ENCODE measurements at regions not wholly inside any gene's neighbourhood (a gene's known extent, or its start where the extent isn't known, plus 50 kb on each side); places are given as distances from the start of the nearest gene placed in this dataset.

DNA sequence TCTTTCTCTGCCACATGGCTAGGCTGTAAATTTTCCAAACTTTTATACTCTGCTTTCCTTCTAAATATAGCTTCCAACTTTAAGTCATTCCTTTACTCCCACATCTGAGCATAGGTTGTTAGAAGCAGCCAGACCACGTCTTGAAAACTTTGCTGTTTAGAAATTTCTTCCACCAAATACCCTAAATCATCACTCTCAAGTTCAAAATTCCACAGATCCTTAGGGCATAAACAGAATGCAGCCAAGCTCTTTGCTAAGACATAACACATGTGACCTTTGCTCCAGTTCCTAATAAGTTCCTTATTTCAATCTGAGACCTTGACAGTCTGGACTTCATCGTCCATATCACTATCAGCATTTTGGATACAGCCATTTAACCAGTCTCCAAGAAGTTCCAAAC is 749.9 kb downstream of the METTL15 start:
- H3K4me3 ChIP-seq, result no peak overlapping the region
- no peaks in the 10 kb centered on the region for H3K27me3 ChIP-seq
- in situ Hi-C loops (cut with MboI; ENCODE audit: low sequenced_read_pairs in 4 of 4), result no loop called here
- no peak for DNase-seq
- no peak for ATAC-seq
- H3K27ac ChIP-seq, result no peak overlapping the region
- H3K4me1 ChIP-seq, result no peaks in the 10 kb centered on the region
- no peaks in the 10 kb centered on the region for H3K9me3 ChIP-seq
- H3K36me3 ChIP-seq, result no peaks in the 10 kb centered on the region
- TF ChIP-seq, protein P1, sequence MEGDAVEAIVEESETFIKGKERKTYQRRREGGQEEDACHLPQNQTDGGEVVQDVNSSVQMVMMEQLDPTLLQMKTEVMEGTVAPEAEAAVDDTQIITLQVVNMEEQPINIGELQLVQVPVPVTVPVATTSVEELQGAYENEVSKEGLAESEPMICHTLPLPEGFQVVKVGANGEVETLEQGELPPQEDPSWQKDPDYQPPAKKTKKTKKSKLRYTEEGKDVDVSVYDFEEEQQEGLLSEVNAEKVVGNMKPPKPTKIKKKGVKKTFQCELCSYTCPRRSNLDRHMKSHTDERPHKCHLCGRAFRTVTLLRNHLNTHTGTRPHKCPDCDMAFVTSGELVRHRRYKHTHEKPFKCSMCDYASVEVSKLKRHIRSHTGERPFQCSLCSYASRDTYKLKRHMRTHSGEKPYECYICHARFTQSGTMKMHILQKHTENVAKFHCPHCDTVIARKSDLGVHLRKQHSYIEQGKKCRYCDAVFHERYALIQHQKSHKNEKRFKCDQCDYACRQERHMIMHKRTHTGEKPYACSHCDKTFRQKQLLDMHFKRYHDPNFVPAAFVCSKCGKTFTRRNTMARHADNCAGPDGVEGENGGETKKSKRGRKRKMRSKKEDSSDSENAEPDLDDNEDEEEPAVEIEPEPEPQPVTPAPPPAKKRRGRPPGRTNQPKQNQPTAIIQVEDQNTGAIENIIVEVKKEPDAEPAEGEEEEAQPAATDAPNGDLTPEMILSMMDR (IDR thresholded peaks at IDR 0.05 in 4 of 5, conservative IDR thresholded peaks at IDR 0.05 in 1 of 5), result no peak
- TF ChIP-seq POLR2A (IDR thresholded peaks at IDR 0.05), result no peak
- intact Hi-C loops (cut with DNase I; ENCODE audit: low total_unique reads), result no loop called here

DNA sequence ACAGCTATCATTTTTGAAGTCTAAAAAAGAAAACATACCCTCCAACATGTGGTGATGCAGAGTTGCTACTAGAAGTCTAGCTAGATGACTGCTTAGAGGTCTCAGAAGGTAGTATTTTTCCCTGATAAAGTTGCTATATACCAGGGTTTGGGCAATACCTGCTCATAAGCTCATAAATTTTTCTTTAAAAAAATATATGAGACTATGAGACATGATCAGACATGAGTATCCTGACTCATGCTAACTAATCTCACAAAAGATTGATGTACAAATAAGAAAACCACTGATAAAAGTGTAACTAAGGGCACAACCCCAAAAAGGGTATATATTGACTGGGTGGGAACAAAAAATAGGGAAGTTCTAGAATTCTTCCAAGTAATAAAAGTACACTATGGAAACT is 740.9 kb downstream of the METTL15 start:
- TF ChIP-seq, protein P1 (IDR thresholded peaks at IDR 0.05 in 4 of 5, conservative IDR thresholded peaks at IDR 0.05 in 1 of 5), result no peak
- no peak for TF ChIP-seq POLR2A (IDR thresholded peaks at IDR 0.05)
- no peak for ATAC-seq
- intact Hi-C loops (cut with DNase I; ENCODE audit: low total_unique reads), result no loop called here

DNA sequence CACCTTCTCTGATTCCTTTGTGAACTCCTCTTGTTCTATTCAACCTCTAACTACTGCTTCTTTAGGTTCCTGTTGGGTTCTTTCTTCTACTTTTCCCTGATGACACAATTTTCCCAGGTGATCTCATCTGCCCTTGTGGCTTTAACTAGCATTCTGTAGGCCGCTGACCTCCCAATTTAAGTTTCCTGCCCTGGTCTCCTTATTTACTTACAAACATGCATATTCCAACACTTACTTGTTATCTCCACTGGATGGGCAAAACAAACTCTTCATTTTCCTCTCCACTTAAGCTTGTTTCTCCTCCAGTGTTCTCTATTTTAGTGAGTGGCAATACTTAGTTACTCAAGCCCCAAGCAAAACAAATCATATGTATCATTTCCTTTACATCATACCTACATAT is 734.5 kb downstream of the METTL15 start:
- no peak overlapping the region for H3K4me3 ChIP-seq
- H3K27ac ChIP-seq, result no peak overlapping the region
- H3K36me3 ChIP-seq, result no peaks in the 10 kb centered on the region
- in situ Hi-C loops (cut with MboI; ENCODE audit: low sequenced_read_pairs in 4 of 4) (loop anchor here in 1 of 4 donors (25.0 kb wide), 1 partner anchor 105 kb away; no protein-coding TSS in a partner anchor), intact Hi-C loops (cut with DNase I; ENCODE audit: low total_unique reads) (no loop called here)
- TF ChIP-seq, protein P1 (IDR thresholded peaks at IDR 0.05 in 4 of 5, conservative IDR thresholded peaks at IDR 0.05 in 1 of 5), result no peak
- no peak for TF ChIP-seq POLR2A (IDR thresholded peaks at IDR 0.05)
- ATAC-seq (no peak), DNase-seq (no peak)
- H3K4me1 ChIP-seq, result no peaks in the 10 kb centered on the region
- H3K27me3 ChIP-seq, result no peaks in the 10 kb centered on the region
- no peaks in the 10 kb centered on the region for H3K9me3 ChIP-seq

More for the DNA sequence above, 740.9 kb downstream of the METTL15 start:
- in situ Hi-C loops (cut with MboI; ENCODE audit: low sequenced_read_pairs in 4 of 4), result loop anchor here in 1 of 4 donors (25.0 kb wide), 1 partner anchor 112 kb away; no protein-coding TSS in a partner anchor
- Histone ChIP-seq H3K9me3 (no peaks in the 10 kb centered on the region), H3K4me1 (no peaks in the 10 kb centered on the region), H3K27me3 (no peaks in the 10 kb centered on the region), H3K27ac (no peak overlapping the region), H3K4me3 (no peak overlapping the region), H3K36me3 (no peaks in the 10 kb centered on the region)
- DNase-seq, result no peak

DNA sequence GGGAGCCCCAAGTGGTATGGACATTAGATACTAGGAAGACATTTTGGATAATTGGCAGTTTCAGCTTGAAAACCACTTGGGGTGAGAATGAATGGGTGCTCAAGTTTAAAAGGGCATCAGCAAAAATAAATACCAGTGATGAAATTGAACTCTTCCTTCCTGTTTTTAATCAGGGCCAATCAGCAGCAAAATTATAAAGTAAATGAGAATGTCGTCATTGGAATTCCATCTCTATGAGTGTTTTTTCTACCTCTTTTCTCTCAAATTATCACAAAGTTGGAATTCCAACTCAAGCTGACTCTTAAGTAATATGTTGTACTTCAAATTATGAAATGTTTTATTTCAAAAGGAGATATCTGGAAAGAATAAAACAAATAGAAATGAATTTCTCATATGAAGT is 730.6 kb downstream of the METTL15 start:
- TF ChIP-seq, protein P1 (IDR thresholded peaks at IDR 0.05 in 4 of 5, conservative IDR thresholded peaks at IDR 0.05 in 1 of 5), result no peak
- no peak for TF ChIP-seq POLR2A (IDR thresholded peaks at IDR 0.05)
- DNase-seq, result no peak

DNA sequence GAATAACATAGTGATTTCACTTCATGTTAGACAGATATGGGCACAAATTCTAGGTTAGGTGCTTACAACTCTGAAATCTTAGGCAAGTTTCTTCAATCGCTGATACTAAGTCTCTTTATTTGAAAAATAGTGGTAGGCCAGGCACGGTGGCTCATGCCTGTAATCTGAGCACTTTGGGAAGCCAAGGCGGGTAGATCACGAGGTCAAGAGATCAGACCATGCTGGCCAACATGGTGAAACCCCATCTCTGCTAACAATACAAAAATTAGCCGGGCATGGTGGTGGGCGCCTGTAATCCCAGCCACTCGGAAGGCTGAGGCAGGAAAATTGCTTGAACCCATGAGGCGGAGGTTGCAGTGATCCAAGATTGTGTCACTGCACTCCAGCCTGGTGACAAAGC is 729.4 kb downstream of the METTL15 start:
- intact Hi-C loops (cut with DNase I; ENCODE audit: low total_unique reads) (no loop called here), in situ Hi-C loops (cut with MboI; ENCODE audit: low sequenced_read_pairs in 4 of 4) (loop anchor here in 1 of 4 donors (25.0 kb wide), 1 partner anchor 100 kb away; no protein-coding TSS in a partner anchor)
- Histone ChIP-seq H3K36me3 (no peaks in the 10 kb centered on the region), H3K4me1 (no peaks in the 10 kb centered on the region), H3K27ac (no peak overlapping the region), H3K4me3 (no peak overlapping the region), H3K27me3 (no peaks in the 10 kb centered on the region), H3K9me3 (no peaks in the 10 kb centered on the region)
- TF ChIP-seq, protein P1 (IDR thresholded peaks at IDR 0.05 in 4 of 5, conservative IDR thresholded peaks at IDR 0.05 in 1 of 5), result no peak
- TF ChIP-seq POLR2A (IDR thresholded peaks at IDR 0.05), result no peak
- ATAC-seq (no peak), DNase-seq (no peak)

More for the DNA sequence above, 730.6 kb downstream of the METTL15 start:
- ATAC-seq, result no peak
- Histone ChIP-seq H3K4me1 (no peaks in the 10 kb centered on the region), H3K36me3 (no peaks in the 10 kb centered on the region), H3K4me3 (no peak overlapping the region), H3K27ac (no peak overlapping the region), H3K9me3 (no peaks in the 10 kb centered on the region), H3K27me3 (no peaks in the 10 kb centered on the region)
- intact Hi-C loops (cut with DNase I; ENCODE audit: low total_unique reads) (no loop called here), in situ Hi-C loops (cut with MboI; ENCODE audit: low sequenced_read_pairs in 4 of 4) (loop anchor here in 1 of 4 donors (25.0 kb wide), 1 partner anchor 101 kb away; no protein-coding TSS in a partner anchor)
